ENCODE measurements at regions not wholly inside any gene's neighbourhood (a gene's known extent, or its start where the extent isn't known, plus 50 kb on each side); places are given as distances from the start of the nearest gene placed in this dataset.

DNA sequence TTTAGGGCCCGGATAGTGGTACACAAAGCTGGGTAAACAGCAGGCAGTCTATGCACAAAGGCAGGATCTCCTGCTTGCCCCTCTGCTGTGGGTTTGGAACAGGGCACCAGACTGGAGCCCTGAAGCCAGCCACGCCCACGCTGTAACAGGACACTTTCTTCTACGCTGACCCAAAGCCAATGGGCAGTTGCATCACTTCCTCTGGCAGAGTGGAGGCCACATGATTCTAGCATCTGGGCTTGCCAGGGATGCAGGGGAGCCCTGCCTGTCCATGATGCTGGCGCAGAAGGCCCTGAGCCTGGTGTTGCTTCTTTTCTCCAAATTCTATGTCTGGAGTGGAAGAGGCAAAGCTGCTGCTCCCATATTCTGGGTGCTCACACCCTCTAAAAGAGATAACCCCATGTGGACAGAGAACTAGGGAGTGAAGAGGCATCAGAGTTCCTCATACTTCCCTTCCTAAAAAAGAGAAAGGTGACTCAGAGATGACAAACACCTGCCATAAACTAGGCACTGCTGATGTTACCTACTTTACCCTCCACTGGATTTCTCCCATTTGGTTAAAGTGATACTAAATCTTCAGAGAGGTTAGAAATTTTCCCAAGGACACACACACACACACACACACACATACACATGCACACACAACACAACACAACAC, 260.3 kb upstream of the KLF4 start:
- TF ChIP-seq NFKBIZ (CRISPR knock-in tag; IDR thresholded peaks at IDR 0.05) (no peak), ZNF7 (CRISPR knock-in tag; IDR thresholded peaks at IDR 0.05) (no peak), NBN (conservative IDR thresholded peaks at IDR 0.05) (no peak), FOXA1 (IDR thresholded peaks at IDR 0.05) (no peak), FOXA1 (CRISPR knock-in tag; IDR thresholded peaks at IDR 0.05) (no peak), HDAC2 (CRISPR knock-in tag; IDR thresholded peaks at IDR 0.05) (no peak), SKI (IDR thresholded peaks at IDR 0.05; ENCODE audit: partially characterized antibody) (no peak), NCOA2 (CRISPR knock-in tag; IDR thresholded peaks at IDR 0.05) (no peak)
- TF ChIP-seq, protein P1, sequence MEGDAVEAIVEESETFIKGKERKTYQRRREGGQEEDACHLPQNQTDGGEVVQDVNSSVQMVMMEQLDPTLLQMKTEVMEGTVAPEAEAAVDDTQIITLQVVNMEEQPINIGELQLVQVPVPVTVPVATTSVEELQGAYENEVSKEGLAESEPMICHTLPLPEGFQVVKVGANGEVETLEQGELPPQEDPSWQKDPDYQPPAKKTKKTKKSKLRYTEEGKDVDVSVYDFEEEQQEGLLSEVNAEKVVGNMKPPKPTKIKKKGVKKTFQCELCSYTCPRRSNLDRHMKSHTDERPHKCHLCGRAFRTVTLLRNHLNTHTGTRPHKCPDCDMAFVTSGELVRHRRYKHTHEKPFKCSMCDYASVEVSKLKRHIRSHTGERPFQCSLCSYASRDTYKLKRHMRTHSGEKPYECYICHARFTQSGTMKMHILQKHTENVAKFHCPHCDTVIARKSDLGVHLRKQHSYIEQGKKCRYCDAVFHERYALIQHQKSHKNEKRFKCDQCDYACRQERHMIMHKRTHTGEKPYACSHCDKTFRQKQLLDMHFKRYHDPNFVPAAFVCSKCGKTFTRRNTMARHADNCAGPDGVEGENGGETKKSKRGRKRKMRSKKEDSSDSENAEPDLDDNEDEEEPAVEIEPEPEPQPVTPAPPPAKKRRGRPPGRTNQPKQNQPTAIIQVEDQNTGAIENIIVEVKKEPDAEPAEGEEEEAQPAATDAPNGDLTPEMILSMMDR (CRISPR knock-in tag; IDR thresholded peaks at IDR 0.05): no peak

Measured in HepG2 (cell line).